AG20443 (cell line): ENCODE measurements at regions not wholly inside any gene's neighbourhood (a gene's known extent, or its start where the extent isn't known, plus 50 kb on each side); places are given as distances from the start of the nearest gene placed in this dataset.
A peak's percentile ranks its signal among the peaks of the same experiment; 100 is the strongest.

Experiments used
- DNase-seq: peaks from one replicate; pipeline ENCODE4 v3.0.0; 2012; ENCODE audit warnings: low spot score, mixed read lengths

DNA sequence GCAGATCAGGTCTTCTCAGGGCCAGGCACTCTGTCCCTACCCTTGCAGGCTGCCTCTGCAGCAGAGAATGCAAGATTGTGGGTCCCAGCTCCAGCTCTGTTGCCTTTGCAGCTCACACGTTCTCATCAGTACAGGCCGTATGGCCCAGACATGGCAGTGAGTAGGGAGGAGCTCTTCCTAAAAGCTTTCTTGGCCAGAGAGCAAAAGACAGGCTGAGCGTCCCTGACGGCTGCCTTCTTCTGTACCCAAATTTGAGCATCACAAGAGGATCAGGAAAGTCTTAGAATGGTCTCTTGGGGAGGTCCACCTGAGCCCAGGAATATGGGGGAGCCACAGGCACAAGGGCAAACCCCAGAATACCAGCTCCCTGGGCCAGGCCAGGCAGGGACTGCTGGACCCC lies 266.3 kb upstream of the ZMIZ1 start:
- DNase-seq: peak; percentile 24

DNA sequence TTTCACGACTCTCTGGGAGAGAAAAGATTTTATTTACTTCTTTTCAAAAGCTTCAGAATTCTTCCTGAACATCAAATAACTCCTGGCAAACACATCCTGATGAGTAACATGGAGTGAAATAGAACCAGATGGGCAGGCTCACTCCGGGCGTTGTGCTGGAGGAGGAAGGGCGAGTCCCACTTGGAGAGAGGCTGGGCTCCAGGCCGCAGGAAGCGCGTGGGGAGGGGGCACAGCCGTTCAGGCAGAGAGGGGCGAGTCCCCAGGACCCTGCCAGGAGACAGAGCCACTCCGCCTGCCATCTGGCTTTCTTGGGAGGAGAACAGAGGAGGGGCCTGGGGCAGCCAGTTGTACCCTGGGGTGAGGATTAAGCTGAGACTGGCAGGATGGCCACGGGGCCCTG lies 265.9 kb upstream of the ZMIZ1 start:
- peak; percentile 84 for DNase-seq

DNA sequence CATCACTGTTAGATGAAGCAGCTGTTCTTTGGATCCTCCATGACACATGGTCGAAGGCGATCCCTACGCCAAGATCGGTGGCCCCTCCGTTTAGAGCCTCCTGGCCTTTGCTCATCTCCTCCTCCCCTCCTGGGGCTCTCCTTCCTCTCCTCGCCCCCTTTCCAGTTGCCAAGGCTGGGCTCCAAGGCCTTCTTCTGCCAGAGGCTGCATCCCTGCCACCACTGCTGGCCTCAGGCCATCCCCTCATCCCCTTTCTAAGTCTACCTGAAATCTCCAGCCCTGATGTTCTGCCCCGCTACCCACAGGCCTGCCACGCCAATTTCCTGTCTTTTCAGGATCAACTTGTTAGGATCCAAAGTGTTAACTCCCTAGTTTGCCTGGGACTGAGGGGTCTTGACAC lies 265.1 kb upstream of the ZMIZ1 start:
- no peak for DNase-seq

DNA sequence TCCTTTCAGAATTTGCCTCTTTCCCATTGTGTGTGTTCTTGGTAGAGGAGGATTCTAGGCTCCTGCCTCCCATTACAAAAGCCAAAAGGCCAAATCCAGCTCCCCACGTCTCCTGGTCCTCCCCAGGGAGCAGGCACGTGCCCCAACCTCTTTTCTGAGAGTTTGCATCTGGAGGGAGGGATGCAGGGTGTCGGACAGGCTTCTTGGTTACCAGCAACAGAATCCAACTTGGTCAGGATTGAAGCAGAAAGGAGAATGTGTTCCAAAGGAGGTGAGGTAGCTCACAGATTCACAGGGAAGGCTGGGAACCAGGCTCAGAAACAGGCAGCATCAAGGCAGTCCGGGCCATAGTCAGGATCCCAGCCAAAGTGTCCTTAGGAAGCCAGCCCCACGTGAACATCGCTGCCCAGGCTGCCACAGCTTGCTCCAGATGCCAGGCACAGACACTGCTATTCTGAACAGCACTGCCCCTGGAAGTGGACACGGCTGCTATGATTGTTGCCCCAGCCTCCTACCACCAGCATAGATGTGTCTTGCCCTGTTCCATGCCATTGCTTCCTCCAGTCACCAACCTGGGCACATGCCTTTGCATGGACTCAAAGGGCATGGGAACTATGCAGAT lies 264.2 kb upstream of the ZMIZ1 start:
- DNase-seq: peak; percentile 27

DNA sequence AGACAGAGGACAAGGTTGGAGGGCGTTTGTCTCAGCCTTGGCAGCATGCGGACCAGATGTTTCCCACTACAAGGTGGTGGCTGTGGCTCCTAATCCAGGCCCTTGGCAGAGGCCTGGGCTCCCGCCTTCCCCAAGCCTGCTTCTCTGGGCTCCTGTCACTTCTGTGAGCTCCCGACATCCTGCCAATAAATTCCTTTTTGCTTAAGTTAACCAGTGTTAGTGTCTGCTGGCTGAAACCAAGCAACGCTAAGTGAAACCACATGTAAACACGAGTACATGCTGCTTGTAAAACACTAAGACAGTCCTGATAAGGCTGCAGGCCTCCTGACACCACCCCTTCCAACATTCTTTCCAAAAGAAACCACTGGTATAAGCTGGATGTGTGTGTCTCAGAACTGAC lies 263.6 kb upstream of the ZMIZ1 start:
- DNase-seq: peak; percentile 92

DNA sequence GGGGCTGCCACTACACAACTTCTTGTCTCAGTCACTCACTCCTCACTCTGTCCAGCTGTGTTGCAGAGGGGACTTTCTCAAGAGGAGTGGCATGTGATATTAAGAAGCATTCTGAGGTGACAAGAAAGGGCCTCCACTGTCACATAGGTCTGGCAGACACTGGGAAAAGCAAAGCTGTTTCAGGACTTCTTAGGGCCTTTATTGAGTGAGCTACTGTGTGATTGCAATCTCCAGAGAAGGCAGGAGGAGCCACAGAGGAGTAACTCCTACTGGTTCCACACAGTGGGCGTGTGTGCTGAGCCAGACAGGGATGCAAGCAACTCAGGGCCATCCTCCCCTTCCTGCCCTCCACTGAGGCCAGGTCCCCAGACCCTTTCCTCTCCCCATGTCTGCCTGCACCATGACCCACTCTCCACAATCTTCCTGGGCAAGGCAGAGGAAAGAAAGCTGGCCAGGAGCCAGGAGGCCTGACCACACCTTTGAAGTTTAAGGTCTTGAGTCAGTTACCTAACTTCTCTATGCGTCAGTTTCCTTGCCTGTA lies 262.0 kb upstream of the ZMIZ1 start:
- peak; percentile 27 for DNase-seq

DNA sequence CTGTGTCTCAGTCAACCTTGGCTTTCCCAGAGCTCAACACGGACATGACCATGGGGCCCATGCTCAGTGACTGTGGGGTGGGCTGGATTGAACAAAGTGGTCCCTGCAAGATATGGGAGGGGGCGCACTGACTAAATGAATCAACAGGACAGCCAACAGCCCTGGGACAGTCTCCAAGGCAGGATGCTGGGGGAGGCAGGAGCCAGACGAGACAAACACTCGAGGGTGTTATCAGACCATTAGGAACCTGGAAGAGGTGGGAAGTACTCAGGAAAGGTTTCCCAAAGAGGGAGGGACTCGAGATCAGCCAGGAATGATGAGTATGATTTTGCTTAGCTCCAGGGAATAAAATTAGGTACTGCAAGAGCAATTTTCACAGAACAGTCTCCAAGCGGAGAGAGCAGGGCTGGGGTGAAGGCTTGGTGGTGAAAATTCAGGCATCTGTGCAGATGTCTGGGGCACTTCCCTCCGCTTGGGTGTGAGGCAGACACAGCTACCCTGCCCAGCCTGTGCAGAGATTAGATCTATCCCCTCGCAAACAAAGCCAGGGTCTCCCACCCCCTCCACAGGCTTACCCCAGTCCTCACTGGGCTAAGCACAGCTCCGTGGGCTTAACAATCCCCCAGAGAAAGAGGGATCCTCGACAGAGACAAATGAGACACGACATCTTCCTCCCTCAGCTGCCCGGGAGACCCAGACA lies 261.1 kb upstream of the ZMIZ1 start:
- DNase-seq: no peak

DNA sequence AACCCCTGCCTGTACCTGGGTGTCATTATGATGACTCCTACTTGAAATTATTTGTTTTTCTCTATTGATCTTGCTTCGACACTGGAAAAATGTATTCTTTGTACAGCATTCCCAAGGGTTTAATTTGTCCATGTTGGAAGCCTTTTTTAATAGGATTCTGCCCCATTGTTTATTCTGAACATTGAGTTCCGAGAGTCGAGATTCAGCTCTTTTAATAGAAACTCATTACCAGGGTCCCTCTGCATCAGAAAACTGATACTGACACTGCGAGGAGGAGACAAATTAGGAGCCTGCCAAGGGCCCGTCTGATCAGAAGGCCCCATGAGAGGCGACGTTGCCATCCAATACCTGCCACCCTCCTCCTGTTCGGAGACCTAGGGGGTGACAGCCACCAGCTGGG lies 260.5 kb upstream of the ZMIZ1 start:
- no peak for DNase-seq

DNA sequence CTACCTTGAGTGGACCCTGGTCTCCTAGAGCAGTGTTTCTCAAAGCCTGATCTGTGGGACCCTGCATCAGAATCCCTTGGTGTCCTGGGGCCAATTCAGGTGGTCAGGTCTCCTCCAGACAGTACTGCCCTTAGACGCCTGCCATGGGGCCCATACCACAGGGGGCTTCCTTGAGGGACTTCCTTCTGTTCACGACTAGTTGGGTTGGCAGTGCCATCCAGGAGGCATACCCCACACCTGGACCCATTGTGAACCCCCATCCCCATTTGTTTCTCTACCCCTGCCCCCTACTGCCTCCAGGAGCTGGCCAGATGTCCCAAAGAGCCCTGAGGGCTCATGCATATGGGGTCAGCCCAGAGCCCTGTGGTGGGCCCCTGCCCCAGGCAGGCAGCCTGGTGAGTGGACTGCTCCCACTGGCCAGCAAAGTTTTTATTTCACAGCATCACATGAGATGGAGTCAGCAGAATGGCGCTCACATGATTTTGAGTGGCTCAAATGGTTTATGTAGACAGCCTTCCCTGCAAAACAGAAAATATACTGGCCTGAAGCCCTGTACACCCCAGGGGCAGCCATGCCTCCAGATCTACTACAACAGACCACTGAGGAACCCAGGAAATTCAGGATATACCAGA lies 259.9 kb upstream of the ZMIZ1 start:
- DNase-seq: no peak

DNA sequence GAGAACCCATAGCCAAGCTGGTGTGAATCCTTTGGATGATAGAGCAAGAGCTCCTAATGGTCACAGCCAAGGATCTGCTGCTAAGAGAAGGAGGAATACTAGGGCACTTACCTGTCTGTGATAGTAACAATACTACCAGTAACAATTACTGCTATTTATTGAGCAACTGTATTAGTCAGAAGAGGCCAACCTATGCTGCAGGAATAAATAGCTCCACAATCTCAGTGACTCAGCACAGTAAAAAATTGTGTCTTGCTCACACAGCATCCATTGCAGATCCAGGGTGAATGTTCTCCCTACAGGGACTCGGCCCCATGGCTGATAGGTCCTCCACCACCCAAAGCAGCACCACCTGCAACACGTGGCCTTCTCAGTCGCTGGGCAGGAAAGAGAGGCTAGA lies 257.6 kb upstream of the ZMIZ1 start:
- no peak for DNase-seq

DNA sequence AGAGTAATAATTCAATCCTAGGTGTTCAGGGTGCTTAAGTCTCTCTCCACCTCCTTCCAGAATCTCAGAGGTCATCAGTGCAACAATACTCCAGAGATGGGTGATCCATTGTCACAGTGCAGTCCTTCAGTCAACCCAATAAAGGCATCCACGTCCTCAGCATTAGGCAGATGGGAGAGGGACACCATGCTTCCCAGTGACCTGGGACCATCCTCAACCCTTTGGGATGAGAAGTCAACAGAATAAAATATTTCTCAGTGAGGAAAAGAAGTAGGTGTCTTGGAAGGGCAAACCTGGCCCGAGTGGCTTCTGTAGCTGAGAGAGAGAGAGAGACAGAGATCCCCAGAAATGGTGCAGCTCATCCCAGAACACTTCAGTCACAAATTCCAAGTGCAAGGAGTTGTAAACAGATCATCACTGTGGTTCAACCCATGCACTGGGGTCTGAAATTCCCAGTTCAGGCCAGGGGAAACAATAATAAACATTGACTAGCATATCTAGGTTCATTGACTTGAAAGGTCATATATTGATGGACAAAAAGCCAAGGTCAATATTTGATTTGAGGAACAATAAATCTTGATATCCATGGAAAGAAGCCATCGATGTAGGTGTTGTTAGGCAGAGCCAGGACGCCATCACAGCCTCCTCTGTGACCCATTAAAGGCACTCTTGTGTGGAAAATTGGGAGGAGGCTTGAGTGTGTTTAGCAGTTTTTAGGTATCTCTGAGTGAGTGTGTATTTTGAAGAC lies 256.0 kb upstream of the ZMIZ1 start:
- no peak for DNase-seq

DNA sequence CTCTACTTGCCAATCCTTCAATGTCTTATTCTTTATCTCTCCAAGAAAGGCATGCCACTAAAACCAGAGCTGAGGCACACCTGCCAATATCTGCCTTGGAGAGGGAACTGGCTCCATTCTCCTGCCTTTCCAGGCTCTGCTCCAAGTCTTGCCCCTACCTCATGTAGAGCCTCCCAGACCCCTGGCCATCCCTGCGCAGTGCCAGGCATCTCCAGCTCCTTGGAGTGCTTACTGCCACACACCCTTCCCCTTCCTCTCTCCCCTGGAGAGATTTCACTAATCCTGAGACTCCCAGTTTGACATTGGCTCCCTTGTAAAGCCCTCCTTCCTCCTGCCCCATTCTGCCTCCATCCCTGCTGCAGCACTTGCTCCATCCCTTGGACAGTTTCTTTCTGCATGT lies 255.2 kb upstream of the ZMIZ1 start:
- no peak for DNase-seq

DNA sequence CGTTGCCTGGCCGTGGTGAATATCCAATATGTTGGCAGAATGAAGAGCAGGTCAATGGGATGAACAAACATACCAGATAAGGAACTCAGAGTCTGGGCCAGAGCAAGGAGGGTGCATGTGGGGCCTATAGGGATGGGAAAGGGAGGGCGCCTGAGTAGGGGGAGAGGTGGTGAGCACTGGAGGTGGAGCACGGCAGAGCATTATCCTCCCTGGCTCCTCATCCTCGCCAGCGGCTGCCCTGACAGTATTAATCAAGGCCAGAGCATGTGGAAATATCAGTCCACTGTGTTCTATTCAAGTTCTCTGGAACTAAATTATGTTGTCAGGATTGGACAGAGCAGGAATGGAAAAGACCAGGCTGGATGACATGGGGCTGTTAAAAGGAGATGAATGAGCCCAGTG lies 254.8 kb upstream of the ZMIZ1 start:
- DNase-seq: no peak

DNA sequence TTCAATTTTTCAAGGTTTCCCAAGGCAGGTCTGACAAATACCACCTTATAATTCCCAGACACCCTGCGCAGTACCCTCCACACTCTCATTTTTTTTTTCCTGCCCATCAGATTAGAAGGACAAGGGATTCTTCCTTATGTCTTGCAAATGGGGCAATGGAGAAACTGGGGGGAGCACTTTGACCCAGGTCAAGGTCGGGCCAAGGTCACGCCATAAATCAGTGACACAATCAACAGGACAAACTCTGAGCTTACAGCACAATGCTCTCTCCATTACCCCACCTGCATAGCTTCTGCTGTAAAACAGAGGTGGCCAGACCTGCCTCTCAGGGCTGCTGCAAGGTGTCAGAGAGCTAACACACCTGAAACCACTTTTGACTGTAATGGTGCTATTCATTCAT lies 254.4 kb upstream of the ZMIZ1 start:
- no peak for DNase-seq

DNA sequence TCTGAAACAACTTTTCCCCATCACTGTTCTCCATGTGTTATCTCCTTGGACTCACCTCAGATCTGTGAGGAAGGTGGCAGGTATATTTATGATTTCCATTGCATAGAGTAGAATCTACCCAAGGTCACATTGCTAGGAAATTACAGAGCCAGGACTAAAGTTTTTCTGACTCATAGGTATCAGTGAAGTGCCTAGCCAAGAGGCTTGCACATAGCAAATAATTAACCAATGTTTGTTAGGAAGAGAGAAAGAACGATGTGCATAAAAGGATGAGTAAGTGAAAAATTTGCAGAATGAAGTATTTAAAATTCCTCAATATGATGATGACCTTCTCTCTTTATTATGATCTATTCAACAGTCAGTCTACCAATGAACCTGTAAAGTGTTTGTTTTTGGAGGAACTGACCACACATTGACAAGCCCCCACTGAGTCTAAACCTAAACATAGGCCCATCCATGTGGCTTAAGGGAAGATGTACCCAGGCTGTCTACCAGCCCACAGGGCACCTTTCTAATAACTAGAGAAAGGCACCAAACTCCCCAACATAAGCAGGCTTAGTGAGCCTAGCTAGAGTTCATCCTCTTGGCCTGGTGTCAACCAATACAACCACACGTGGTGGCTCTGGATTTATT lies 252.9 kb upstream of the ZMIZ1 start:
- DNase-seq: no peak

DNA sequence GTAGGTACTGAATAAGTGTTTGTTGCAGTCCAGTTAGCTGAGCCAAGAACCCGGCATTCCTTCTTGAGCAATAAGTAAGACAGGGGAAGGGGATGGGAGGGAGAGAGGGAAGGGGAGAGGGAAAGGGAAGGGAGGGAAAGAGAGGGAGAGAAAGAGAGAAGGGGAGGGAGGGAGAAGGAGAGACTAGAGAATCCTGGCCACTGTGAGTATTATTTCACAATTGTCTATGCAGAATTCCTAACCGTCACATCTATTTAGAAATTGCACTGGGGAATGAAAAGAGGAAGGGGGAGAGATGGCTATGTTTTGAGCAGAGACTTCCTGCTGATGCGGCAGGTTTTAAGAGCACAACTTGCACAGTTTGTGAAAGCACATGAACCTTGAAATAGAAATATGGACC lies 251.4 kb upstream of the ZMIZ1 start:
- no peak for DNase-seq

DNA sequence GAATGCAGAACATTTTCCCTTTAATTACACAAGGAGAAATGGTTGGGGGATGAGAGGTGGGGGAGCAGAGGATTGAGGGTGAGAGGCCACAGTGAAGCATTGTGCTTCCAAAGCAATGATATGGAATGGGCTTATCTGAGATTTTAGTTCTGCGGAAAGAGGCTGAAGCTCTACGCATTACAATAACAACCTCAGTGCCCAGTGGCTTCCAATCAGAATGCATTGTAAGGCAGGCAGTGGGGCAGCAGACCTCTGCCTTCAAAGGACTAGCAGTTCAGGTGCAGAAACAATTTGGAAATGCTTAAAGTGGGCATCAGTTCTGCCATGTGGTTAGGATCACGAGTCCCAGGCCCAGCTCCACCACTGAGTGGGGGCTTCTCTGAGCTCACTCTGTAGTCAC lies 251.0 kb upstream of the ZMIZ1 start:
- DNase-seq: no peak

DNA sequence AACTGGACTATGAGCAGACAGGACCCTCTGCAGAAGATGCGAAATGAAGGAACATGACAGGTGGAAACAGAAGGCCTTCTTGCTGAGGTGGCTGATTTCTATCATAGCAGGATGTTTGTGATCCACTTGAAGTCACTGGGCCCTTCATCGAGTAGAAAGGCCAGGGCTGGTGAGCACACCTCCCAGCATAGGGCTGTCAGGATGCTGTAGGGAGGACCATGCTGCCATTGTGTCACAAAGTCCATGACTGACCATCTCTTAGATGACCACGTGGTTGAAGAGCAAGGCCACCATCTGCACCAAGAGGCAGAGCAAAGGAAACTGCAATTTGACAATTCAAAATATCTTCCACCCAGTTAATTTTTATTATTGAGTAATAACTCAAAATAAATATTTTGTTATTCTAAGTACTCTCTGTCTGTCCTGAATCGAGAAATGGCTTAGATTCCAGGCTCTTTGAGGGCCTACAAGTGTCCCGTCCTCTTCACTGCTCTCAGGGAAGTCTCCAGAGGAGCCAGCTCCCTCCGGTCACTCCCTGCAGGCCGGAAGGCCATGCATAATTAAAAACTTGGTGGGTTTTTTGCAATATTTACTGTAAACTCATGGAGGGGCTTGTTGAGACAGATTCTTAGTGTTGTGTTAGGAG lies 249.3 kb upstream of the ZMIZ1 start:
- DNase-seq: no peak

DNA sequence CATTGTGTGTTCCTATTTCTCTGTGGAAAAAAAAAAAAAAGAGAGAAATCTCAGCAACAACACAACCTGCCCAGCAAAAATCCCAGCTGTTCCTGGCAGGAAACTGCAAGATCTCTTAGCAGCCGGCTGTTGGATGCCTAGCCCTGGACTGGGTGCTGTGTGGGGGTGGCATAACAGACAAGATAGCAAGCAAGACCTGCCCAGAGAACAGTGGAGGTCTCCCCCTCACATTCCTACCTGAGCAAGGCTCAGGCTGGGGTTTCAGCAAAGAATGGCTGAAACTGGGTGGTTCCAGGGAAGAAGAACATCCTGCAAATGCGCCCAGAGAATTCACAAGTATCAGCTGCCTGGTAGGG lies 248.8 kb upstream of the ZMIZ1 start:
- no peak for DNase-seq

DNA sequence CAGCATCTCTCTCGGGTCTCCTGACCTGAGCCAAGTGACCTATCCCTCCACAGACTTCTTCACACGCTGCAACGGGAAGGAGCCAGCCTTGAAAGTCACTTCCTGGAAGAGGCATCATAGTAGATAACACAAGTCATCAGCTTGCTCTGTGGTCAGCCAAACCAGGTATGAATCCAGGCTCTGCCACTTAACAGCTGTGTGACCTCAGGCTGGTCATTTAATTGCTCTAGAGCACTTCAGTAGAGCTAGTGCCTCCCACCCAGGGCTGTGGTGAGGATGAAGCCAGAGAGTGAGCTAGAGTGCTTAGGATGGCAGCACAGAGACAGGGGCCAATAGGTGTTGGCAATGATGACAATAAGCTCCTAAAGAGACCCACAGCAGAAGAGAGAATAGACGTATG lies 247.7 kb upstream of the ZMIZ1 start:
- DNase-seq: no peak

DNA sequence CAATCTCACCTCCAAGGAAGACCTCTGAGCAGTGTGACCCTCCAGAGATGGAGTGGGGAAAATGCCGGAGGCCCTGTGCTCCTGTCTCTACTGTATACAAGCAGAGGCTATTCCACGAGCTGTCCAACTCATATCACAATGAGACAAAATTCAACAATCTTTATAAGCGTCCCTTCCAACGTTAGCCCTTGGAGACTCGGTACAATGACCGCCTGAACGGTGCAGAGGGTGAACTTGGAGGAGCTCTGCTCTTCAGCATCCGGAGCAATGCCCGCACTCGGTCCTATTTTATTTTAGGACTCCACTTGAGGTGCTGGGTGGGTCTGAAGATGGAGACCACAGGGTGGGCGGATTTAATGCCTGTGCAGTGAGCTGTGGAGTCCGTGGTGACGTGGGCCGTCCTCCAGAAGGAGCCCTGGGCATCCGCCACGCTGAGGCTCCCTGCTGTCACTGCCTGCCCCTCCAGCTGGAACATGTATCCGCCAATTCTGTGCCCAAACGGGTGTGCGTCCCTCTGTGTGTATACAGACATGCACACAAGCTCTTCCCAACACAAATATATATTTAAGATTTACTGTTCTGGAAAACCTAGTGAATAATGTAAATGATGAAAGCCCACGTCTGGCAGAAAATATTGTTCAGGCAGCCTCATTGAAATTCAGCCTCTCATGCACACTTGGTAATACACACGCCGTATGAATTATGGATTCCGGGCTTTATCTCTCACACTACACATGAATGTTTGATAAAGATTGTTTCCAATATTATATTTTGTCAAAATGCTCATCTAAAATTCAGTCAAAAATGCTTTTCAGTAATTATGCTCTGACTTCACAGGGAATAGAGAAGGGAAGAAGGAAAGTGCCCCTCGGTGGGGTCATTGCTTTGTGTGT lies 239.9 kb upstream of the ZMIZ1 start:
- no peak for DNase-seq
